ENCODE measurements at regions not wholly inside any gene's neighbourhood (a gene's known extent, or its start where the extent isn't known, plus 50 kb on each side); places are given as distances from the start of the nearest gene placed in this dataset.

GRCh38 chr2:13758412-13758811 lies 874.1 kb upstream of the LRATD1 start:
- H4K91ac ChIP-seq (ENCODE audit: insufficient read length, low read depth, low read length): no peak overlapping the region
- H3K27ac ChIP-seq (ENCODE audit: insufficient read length, low read depth, low read length): no peak overlapping the region
- H2BK5ac ChIP-seq (ENCODE audit: insufficient read length, low read length): no peak overlapping the region
- H3K27me3 ChIP-seq (ENCODE audit: insufficient read depth, low read length): no peaks in the 10 kb centered on the region
- Mint-ChIP-seq H3K27me3 (ENCODE audit: low read depth) (0 out of 2 replicates have a peak, but pooled peaks cover 4% of the 10 kb centered on the region), H3K4me3 (no peak overlapping the region), H3K4me1 (no peaks in the 10 kb centered on the region), H3K9me3 (no peaks in the 10 kb centered on the region), H3K36me3 (ENCODE audit: insufficient read depth in 1 of 3, low read depth in 3 of 3) (no peaks in the 10 kb centered on the region), H3K27ac (no peak overlapping the region)
- no peak overlapping the region for H2AFZ ChIP-seq (ENCODE audit: low read length)
- H3K56ac ChIP-seq (ENCODE audit: insufficient read length, low read depth, low read length): no peak overlapping the region
- no peak overlapping the region for H3K4me2 ChIP-seq (ENCODE audit: insufficient read depth, insufficient read length, low read length)
- H3K14ac ChIP-seq (ENCODE audit: insufficient read depth, low read length): no peak overlapping the region
- no peak for DNase-seq
- no peak overlapping the region for H3K18ac ChIP-seq (ENCODE audit: insufficient read length, low read depth, low read length)
- no peaks in the 10 kb centered on the region for H3K79me1 ChIP-seq (ENCODE audit: insufficient read depth, low read depth, low read length, poor library complexity, severe bottlenecking)
- H3K23me2 ChIP-seq (ENCODE audit: insufficient read length, low read depth, low read length, poor library complexity, severe bottlenecking): no peaks in the 10 kb centered on the region
- H2BK120ac ChIP-seq (ENCODE audit: low read depth, low read length, poor library complexity, severe bottlenecking): no peak overlapping the region
- H3T11ph ChIP-seq (ENCODE audit: low read length): no peak overlapping the region
- no CpG with 5 or more reads among the region's 1 CpG for WGBS (ENCODE audit: extremely low coverage, insufficient read length, low lambda C conversion rate)
- H3K4ac ChIP-seq (ENCODE audit: low read depth, low read length): no peak overlapping the region
- H3K23ac ChIP-seq (ENCODE audit: insufficient read length, low read depth, low read length): no peak overlapping the region
- H2BK20ac ChIP-seq (ENCODE audit: low read depth, low read length, poor library complexity, severe bottlenecking): no peak overlapping the region
- H4K5ac ChIP-seq (ENCODE audit: insufficient read length, low read depth, low read length): no peak overlapping the region
- H4K8ac ChIP-seq (replicated peaks; ENCODE audit: insufficient read length, low read depth, low read length): no peak overlapping the region
- no peak overlapping the region for H2BK15ac ChIP-seq (ENCODE audit: low read depth, low read length)
- H4K20me1 ChIP-seq (ENCODE audit: control insufficient read depth, insufficient read depth, insufficient read length): no peaks in the 10 kb centered on the region
- no peak overlapping the region for H2AK5ac ChIP-seq (ENCODE audit: insufficient read length, low read length)
- TF ChIP-seq CTCF (conservative IDR thresholded peaks at IDR 0.05): no peak
- no peaks in the 10 kb centered on the region for H3K9me3 ChIP-seq (ENCODE audit: control insufficient read depth, low read depth, low read length)
- no peak overlapping the region for H2BK12ac ChIP-seq (ENCODE audit: insufficient read length, low read depth, low read length)
- H3K9ac ChIP-seq (ENCODE audit: extremely low read depth, insufficient read length, low read length): no peak overlapping the region
- H3K79me2 ChIP-seq (ENCODE audit: insufficient read depth, low read length): no peaks in the 10 kb centered on the region
- H3K4me1 ChIP-seq (ENCODE audit: insufficient read depth, low read length): no peaks in the 10 kb centered on the region
